SKM-1 (cell line): ENCODE measurements at regions not wholly inside any gene's neighbourhood (a gene's known extent, or its start where the extent isn't known, plus 50 kb on each side); places are given as distances from the start of the nearest gene placed in this dataset.

ENCODE experiments used
- DNase-seq: peaks from one replicate; lab custom pipeline; 2025; ENCODE audit not compliant: unreplicated experiment; lab: John Stamatoyannopoulos, UW

DNA sequence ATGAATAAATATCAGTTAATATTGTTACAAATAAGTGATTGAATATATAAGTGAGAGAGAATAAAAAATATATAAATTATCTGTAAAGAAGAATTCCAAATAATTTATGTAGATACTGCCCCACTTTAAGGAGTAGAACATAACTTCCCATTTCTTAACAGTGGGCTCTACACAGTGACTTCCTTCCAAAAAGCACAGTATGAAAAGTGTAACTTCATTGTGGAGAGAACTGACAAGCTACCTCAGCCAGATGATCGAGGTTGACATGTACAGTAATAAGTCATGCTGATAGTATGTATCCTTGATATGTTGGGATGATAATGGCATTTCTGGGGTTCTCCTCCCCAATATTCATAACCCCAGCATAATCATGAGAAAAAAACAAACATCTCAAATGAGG, 191.9 kb upstream of the FN1 start:
- no peak for DNase-seq

GRCh38 chr2:215626812-215627281, 191.0 kb upstream of the FN1 start:
- no peak for DNase-seq

DNA sequence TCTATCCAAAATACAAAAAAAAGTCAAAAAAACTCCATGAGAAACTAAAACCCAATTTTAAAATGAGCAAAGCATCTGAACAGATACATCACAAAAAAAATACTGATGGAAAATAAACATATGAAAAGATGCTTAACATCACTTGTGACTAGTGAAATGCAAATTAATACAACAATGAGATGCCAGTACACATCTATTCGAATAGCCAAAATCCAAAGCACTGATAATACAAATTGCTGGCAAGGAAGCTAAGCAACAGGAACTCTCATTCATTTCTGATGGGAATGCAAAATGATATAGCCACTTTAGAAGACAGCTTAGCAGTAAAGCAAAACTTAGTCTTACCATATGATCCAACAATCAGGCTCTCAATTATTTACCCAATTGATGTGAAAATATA, 190.2 kb upstream of the FN1 start:
- no peak for DNase-seq

DNA sequence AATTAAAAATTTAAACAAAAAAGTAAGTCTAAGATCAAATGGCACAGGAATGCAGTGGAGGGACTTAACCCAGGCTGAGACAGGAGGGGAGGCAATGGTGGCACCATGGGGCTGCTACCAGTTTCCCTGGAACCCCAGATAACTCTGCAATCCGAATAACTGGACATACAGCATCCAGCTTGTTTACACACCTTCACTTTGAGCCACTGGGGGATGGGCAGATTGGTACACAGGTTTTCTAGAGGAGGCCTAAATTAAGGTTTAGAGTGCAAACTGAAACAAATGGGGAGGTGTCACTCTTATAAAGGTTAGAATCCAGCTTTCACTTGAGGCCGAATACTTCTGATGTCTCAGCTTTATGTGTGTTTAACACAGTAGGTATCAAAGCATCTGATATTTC, 189.3 kb upstream of the FN1 start:
- DNase-seq, result no peak

DNA sequence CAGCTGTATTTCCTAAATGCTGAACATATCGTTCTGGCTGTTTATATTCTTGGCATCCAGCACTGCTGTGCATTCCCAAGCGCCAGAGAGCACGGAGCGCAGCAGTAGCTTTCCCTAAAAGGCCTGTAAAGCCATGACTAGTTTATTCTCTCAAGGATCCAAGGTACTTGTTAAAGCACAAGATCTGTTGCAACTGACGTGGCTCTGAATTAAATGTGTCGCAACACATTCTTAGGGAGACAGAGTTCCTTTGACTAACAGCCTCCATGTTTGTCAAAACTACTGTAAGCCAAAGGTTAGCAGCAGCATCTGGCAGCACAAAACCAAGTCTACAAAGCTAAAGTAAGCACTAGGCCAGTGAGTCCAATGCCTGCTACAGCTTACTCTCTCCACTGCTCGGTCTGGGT, 188.6 kb upstream of the FN1 start:
- no peak for DNase-seq

GRCh38 chr2:215622837-215623236, 187.0 kb upstream of the FN1 start:
- DNase-seq, result no peak

GRCh38 chr2:215621381-215621780, 185.5 kb upstream of the FN1 start:
- no peak for DNase-seq

DNA sequence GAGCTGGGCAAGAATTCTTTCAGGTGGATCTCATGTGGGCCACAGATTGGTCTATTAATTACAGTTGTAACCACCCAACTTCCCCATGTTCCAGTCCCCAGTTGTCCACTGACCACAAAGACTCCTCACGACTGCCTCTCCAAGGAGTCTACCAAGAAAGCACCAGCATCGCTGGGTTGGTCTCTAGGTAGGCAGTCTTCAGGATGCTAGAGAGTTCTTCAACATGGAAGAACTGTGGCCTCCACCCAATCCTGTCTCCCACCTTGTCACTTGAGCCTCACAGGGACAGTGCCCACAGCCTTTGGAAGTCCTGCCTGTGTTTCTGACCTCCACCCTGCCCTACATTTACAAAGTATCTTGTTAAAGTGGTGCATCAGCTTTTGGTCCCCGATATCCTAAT, 184.7 kb upstream of the FN1 start:
- no peak for DNase-seq

GRCh38 chr2:215619989-215620388, 184.1 kb upstream of the FN1 start:
- DNase-seq, result no peak

DNA sequence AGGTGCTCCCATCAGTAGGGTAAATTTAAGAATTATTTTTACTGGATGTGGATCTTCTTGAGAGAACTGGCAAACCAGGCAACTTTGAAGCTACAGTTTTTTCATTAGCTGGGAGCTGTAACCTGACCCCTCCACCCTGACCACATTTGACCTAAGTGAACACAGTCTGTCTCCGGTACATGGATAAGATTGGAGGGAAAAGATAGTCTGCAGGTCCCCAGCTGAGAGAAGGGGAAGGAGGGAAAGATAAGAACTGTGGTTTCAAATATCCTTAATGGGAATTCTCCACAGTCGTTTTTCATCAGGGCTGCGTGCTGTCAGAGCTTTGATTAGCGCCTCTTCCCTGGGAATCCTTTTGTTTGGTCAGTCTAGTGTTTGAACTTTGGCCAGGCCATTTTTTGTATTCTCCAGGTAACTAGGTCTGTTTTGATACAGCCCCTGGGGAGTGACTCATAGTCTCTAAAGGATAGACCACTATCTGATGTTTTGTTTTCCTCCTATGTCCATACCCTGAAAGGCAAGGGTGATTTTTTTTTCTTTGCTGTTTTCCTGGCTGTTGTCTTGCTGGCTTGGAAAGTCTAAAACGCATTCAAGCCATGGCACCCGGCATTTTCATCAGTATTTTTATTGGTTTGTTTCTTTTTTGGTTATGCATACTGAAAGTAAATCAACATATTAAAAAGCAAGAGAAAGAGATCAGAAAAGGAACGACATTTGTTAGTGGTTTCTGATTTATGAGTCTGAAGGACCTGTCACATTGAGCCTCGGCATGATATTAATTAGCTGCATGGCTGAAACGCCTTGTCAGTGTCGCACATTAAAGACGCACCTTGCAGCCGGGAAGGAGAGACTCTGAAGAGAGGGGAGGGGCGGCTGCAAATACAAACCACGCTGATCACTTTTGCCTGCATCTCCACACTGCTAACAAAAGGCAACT, 183.4 kb upstream of the FN1 start:
- no peak for DNase-seq

- DNase-seq, result no peak
These were observed 182.3 kb upstream of the FN1 start for GRCh38 chr2:215618145-215618544.

DNA sequence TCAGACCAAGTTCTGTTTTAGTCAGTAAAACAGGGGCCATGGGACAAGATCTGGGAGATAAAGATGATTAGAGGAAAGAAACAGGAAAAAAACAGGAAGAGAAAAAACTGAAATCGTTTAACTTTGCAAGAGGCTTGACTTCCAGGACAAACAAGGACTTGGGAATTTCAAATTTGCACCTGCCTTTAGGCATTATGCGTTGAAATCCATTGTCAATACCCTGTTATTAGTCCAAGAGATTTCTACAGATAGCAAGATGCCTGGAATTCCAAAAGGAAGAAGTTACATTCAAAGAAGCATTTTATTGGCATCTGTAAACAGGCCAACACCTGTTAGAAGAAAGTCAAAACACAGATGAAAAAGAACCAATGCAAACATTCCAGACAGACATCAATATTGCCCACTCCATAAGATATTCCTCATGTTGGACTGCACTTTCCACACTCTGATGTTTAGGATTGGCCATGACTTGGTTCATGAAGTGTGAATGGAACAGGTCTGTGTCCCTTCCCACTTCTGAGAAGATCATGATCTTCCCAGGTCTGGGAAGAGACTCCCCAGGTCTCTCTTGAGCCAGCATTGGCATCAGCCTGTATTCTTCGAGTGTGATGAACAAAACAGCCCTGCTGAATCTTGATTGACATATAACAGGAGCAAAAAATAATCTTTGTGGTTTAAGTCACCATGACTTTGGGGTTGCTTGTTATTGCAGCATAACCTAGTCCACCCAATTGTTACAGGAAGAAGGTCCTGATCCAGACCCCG, 181.4 kb upstream of the FN1 start:
- no peak for DNase-seq

- no peak for DNase-seq
These were observed 179.9 kb upstream of the FN1 start for GRCh38 chr2:215615803-215616174.

- DNase-seq, result no peak
These were observed 179.4 kb upstream of the FN1 start for GRCh38 chr2:215615067-215615802.

DNA sequence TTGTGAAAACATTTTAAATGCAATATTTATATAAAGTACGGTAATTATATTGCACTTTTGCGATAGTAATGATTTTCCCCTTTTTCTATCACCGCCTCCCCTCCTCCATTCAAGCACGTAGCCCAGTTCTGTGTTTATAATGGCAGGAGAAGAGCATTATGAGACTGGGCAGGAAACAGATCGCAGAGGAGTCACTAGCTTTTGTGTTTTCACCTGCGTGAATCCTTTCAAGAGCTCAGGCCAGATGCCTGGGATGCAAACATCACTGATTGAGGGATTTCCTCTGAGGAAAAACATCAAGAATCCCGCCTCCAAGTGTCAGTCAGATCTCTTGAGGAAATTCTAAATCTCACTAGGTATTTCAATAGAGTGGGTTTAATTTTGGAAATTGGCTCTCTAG, 178.4 kb upstream of the FN1 start:
- DNase-seq, result no peak

DNA sequence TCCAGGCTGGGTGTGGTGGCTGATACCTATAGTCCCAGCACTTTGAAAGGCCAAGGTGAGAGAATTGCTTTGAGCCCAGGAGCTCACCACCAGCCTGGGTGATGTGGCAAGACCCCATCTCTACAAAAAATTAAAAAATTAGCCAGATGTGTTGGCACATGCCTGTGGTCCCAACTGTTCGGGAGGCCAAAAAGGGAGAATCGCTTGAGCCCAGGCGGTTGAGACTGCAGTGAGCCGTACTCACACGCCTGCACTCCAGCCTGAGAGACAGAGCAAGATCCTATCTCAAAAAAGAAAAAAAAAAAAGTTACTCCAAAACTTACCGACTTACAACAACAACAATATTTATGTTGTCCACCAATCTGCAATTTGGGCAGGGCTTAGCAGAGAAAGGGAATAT, 178.0 kb upstream of the FN1 start:
- DNase-seq, result no peak

DNA sequence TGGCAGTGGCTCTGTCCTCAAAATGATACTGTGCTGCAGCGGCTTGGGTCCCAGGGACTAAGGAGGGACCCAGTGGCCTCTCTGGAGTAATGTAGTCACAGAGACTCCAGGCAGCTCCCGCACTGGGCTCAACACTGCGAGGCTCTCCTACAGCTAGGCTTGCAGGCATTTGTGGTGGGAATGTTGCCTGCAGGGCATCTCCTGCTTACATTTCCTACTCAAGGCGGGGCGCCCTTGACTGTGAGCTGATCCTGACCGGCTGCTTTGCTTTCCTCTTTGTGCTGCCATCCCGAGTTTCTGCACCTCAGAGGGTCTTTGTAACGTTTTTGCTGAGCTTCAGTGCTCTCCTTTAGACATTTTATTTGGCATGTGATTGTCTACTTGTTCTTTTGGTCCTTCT, 177.4 kb upstream of the FN1 start:
- no peak for DNase-seq

DNA sequence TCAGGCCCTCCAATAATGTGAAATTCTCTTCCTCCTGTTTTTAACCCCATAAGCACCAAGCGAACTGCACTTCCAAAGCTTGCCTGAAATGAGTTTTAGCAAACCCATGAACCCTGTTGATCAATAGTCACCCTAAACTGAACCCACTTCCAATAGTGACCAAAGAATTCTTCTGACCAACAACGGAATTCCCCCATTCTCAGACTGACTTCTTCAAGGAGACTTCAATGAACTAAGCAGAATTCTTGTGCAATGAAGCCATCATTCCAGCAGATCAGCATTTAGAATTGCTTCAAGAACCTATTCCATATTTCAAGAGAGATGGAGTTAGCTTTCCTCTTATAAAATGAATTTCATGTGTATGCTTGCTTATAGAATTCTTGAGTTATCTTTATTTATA, 176.9 kb upstream of the FN1 start:
- no peak for DNase-seq

GRCh38 chr2:215611609-215612386, 175.9 kb upstream of the FN1 start:
- no peak for DNase-seq

DNA sequence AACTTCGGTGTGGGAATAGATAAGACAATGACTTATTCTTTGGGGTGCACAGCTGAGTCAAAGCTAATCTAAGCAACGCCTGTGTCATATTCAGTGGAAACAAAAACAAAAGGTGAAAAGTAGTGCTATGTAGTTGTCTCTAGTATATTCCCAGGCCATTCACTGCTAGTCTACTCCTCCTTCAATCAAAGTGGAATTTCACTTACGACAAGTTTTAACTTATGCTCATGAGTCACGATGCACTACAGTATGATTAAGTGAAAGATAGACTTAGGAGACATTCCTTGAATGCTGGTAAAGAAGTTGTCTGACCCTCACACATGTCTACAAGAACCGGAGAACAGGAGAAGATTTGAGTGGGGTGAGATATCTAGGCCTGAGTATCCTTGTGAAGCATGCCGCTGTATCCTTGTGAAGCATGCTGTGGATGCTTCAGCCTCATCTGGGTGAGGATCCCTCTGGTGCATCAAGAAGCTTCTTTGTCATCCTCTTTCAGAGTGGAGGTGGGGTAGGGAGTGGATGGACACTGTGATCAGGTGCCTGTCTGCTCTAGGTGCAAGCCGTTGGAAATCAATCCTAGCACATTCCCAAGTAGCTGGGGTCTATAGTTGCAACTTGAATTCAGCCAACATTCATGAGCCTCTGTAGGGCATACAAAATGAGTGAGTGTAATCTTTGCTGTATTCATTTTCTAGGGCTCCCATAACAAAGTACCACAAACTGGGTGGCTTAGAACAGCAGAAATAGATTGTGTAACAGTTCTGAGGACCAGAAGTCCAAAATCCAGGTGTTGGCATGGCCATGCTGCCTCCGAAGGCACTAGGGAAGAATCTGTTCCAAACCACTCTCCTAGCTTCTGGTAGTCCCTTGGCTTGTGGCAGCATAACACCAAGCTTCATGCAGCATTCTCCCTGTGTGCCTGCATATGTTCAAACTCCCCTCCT, 173.5 kb upstream of the FN1 start:
- no peak for DNase-seq
